AG20443 (cell line): ENCODE measurements at regions not wholly inside any gene's neighbourhood (a gene's known extent, or its start where the extent isn't known, plus 50 kb on each side); places are given as distances from the start of the nearest gene placed in this dataset.

Experiments
- DNase-seq: peaks from one replicate; pipeline ENCODE4 v3.0.0; 2012; ENCODE audit warnings: low spot score, mixed read lengths

DNA sequence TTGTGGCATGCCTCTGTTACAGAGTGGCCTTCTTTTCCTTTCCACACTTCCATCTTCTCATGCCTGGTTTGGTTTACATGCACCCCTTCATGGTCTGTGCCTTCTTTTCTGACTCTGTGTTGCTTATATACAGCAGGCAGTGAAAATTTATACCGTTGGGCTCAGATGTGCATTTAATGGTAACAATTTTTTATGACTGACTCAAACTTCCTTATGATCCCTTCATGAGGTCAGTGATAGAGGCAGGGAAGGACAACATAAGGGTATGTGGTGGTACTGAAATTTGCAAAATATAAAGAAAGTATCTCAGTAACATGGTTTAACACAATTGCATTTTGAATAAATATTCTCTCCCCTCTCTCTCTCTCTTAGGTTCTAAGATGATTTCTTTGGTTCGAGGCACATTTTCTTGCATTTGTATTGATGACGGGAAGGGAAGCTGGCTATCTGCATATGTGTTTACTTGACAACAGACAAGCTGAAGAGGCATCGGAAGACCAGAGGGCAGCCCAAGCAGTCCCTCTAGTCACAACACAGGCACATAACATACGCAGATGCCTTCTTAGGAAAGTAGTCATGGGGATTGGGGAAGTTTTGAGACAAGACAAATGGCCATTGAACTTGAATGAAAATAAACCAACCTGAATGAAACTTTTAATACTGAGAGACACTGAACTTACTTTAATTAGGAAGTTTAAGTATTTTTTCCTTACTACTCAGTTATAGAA is 163.3 kb upstream of the LEF1 start:
- no peak for DNase-seq

DNA sequence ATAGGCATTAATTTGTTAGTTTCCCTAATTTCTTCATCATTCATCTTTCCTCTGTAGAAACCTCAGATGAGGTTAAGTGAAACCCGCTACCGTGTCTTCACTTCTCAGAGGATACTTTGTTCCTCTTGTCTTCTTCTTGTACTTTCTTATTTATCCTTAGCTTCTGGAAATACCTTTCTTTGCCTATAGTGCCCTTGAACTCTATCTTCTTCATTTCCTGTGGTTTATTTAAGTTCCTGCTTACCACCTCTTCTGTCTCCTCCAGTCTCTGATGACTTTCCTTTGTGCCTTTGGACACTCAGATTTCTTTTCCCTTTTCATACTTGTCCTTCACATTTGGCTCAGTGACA is 159.6 kb upstream of the LEF1 start:
- no peak for DNase-seq

DNA sequence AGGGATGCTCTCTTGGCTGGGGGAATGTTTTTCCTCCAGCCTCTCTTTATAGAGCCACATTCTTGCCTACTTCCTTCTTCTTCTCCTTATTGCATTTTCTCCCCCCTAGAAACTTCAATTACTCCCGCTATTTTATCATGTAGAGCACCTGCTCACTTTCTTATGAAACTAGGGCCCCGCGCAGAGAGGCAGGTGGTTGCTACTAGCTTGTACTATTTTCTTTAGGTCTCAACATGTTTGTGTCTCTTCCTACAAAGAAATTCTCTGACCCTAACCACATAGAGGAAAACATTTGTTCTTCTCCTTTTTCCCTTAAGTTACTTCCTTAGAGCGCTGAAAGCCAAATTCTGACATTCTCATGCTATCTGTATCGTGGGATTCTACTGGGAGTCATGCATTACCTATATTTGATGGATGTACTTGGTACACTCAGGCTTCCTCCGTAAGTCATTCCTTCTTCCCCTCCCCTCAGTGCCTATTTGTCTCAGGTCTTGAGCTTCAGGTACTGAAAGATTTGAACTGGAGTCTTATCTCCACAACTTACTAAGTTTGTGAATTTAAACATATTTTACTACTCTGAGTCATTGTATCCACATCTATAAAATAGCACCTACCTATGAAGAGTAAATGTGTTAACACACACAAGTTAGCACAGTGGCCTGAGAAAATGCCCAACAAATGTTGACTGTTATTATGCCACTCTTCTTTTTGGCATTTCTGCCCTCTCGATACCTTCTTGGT is 159.1 kb upstream of the LEF1 start:
- DNase-seq: no peak

DNA sequence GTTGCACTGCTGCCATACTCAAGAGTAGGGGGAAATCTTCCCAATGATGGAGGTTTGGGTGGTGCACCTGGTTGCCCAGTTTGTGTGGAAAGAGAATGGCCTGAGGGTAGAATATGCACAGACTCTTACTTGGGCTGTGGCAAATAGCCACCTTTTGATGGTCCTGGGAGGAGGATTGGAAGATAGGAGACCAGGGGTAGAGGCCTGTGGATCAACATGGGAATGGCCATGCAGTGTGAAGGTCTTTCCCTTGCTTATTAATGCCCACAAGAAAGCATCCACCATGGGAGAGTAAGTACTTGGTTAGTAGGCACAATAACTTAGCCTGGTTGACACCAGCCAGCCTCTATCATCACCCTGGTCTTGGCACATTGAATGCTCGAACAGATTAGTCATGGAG is 156.8 kb upstream of the LEF1 start:
- DNase-seq: no peak

DNA sequence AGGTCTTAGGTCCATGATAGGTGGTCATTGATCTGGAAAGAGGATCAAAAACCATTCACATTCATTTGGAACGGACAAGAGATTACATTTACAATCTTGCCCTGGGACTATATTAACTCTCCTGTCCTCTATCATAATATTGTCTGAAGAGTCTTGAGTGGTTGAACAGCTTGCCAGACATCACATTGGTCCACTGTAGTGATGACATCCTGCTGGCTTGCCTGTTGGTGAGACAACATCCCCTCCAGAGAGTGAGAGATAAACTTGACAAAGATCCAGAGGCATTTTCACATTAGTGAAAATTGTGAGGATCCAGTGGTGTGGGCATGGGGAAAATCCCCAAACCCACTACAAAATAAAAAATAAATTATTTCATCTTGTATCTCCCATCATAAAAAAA is 155.7 kb upstream of the LEF1 start:
- DNase-seq: no peak

DNA sequence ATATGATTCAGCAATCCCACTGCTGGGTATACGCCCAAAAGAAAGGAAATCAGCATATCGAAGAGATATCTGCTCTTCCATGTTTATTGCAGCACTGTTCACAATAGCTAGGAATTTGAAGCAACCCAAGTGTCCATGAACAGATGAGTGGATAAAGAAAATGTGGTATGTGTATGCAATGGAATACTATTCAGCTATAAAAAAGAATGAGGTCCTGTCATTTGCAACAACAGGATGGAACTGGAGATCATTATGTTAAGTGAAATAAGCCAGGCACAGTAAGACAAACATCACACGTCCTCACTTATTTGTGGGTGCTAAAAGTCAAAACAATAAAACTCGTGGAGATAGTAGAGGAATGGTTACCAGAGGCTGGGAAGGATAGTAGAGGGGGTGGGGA is 153.8 kb upstream of the LEF1 start:
- DNase-seq: no peak

DNA sequence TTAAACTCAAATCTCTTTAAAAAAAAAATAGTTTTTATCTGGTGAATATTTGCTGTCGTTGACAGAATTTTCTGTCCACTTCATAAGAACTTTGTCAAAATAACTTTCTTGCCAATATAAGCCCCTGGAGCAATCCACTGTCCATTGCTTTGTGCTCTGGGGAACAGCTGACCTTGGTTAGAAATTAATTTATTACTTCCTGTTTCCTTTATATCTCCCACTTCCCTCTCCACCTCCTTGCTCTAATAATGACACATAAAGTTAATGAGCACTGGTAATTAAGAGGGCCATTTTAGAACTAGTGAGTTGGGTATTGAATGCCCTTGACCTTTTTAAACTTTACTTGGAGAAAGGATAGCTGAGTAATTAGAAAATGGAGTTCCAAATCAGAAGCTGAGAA is 151.3 kb upstream of the LEF1 start:
- DNase-seq: no peak

DNA sequence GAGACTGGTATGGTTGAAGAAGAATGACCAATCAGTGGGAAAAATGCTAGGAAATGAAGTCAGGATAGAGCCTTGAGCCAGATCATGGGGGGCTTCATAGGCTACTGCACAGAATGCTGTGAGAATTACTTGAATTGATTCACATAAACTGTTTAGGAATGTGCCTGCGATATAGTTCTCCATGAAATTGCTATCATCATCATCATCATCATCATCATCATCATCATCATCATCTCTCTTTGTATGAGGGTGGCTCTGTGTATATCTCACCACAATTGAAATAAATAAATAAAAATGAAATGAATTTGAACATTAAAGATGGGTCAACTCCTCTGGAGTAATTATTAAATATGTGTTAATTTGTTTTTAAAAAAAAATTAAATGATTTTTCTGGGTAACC is 148.6 kb upstream of the LEF1 start:
- no peak for DNase-seq

DNA sequence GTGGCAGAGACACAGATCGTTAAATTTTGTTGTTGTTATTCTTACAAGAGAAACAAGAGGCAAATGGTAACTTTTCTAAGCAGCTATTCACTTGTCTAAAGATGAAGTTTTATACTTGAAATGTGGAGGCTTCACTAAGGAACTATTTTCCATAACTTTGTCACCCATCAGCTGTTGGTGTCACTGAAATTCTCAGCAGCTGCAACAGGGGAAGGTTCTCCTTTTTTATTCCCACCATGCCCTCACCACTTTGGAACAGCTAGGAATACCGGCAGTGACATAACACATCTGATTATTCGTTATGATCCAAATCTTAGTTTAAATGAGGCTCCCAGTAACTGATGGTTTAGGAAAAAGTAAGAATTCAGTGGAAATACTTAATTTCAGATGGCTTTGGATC is 147.0 kb upstream of the LEF1 start:
- DNase-seq: no peak

DNA sequence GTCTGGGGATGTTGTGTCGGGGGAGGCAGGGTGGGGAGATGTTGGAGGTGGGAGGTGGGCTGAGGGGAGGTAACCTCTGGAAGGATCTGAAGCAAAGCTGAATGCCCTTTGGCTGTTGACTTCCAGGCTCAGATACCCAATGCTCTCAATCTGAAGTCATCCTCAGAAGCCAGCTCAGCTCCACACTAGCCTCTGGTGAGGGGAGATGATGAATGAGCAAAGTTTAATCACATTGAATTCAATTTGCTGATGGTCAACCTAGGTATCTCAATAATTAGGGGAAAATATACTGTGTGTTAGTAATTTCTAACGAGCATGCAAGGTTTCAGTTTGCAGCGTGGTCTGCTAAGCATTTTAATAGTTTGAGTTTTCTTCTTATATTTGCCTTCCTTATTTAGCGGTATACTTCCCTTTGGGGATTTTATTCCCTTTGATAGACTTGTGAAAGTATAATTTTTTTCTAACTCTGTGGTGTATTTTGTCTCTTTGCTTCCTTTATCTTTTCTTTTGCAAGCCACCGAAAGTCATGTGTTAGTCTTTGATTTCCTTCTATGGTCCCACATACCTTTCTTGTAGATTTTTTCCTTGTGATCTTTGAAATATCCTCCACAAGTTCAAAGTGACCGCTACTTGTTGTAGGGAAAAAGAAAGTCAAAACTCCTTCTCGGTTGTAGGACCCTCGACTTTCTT is 146.3 kb upstream of the LEF1 start:
- no peak for DNase-seq

DNA sequence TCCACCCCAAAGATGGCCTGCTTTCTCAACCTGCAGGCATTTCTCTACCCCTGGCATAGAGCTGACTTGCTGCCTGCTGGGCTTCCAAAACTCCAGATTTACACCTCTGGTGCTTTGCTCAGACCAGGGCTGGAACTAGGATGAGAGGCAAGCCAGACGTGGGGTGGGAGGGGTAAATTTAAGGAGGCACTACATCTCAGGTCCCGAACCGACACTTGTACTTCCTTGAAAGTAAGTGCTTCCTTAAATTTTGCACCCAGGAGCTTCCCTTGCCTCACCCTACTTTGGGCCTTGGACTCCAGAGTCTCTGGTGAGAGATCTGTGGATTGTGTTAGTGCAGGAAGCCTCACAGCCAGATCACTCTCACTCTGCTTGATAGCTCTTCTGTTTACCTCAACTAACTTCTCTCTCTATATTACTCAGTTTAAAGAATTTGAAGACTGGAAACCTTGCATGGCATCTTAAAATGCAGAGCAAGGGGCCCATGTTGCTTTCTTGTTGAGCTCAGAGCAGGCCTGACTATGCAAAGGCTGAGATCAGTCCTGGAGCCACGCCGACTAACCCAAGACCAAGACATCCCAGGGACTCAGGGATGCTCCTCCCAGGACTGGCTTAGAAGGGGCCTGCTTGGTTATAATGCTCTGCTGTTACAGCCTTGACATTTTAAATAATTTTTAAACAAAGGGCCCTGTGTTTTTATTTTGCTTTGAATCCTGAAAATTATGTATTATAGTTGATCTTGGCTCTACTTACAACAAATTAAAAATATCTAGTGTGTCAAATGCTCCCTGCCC is 145.0 kb upstream of the LEF1 start:
- no peak for DNase-seq

DNA sequence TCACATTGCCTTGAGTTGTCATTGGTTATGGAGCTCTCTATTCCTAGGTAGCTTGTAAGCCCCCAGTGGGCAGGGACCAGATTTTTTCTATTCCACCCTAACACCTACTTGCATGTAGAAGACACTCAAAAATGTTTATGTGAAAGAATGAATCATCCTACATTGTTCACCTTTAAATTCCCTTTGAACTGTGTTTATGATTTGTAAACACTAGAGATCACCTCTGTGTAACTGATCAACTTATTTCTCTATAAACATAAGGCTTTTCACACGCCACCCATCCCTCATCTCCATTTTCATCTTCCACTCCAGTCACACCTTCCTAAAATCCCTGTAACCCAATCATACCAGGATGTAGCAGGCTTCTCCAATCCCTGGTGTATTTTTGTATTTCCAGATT is 142.6 kb upstream of the LEF1 start:
- DNase-seq: no peak

DNA sequence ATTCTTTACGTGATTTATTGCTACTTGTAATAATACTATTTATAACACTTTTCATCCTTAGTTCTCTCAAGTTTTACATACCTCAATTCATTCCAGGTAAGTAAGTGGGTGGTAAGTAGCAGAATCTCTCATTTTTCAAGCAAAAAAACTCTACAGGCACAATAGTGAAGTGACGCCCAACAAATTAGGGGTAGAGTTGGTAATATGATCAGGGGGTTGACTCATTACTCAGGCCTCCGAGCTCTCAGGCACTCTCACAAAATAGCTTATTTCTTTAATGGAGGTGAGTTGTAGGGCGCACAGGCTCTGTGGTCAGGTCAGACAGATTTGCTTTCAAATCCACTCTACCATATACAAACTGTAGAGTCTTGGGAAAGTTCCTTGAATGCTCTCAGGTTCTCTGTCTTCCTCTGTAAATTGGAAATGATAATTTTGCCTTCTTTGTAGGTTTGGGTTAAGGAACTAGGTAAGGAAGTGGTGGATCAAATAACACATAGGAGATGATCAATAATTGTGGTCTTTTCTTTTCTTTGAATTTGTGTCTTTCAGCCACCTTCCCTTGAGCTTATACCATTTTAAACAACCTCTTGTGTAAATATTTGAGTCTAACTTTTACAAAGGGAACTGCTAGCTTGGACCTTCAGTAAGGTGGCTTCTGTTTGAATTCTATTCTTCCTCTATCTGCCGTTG is 134.9 kb upstream of the LEF1 start:
- DNase-seq: no peak

DNA sequence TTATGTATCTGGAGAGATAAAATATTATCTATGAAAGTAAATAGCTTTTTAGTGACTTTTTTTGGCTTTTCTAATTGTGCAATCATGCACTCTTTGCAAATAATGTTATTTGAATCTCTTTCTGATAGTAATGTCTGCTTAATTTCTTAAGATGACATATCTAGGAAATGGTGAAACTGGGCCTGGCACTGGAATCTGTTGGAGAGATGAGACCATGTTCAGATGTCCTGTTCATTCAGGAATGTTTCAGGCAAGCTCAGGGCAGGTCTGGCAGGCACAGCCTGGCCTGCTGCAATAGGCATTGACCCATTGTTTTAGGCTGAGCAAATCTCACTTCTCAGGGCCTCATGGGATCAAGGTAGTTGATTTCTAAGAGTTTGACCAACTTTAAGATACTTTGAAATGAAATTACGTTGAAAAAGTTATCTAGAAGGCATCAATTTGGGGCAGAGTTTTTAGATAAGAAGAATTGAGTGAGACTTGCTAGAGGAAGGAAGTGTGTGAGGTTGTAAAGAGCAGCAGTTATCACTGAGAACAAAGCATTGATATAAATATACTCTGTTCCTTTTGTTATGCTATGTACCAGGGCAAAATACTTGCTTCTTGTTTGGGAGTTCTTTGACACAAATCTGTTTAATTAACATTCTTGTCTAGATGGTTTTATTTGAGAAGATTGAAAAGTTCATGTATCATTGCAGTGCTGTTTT is 133.0 kb upstream of the LEF1 start:
- DNase-seq: no peak

DNA sequence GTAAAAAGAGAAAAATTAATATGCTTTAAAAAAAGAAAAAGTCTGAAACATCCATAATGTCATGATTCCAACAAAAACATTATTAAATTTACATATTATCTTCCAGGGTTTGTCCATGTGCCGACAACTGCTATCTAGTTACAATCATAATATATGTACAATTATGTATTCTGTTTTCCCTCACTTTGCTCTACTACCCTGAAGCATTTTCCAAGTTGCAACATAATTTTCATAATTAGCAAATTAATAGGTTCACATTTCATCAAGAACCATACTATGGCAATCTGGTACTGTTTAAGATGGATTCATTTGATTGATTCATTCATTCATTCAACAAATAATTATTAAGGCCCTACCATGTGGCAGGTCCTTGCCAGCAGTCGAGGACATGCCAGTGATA is 128.9 kb upstream of the LEF1 start:
- DNase-seq: no peak

DNA sequence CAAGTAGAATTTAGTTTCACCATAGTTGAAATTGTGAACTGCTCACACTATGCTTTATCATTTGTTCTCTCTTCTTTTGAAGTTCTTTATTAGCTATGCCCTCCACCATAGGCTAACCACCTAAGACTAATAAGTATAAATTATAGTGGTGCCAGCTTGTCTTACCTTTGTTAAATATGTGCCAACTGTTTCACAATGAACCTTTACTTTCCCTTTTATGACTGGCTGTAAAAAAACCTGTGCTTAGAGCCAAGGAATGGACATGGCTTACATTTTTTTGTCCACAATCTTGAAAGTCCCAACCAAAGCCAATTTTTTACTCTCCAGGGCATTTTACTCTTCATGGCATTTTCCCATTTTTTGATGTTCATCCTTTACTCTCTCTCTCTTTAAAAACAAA is 123.5 kb upstream of the LEF1 start:
- DNase-seq: no peak

DNA sequence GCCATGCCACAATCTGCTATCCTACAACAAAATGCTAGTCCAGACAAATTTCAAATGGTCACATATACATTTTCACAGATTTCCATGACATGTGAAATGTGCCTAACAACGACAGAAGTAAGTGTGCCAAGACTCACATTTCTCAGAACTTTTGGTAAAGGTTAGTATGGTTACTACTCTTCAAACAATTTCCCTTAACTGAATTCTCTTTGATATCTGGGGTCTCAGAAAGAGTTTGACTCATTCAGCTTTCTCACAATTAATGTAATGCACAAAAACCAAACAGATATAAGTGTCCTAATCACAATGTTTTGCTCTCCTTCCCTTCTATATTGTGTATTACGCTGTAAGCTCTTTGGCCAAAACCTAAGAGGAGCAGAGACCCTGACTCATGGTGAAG is 122.4 kb upstream of the LEF1 start:
- DNase-seq: no peak

DNA sequence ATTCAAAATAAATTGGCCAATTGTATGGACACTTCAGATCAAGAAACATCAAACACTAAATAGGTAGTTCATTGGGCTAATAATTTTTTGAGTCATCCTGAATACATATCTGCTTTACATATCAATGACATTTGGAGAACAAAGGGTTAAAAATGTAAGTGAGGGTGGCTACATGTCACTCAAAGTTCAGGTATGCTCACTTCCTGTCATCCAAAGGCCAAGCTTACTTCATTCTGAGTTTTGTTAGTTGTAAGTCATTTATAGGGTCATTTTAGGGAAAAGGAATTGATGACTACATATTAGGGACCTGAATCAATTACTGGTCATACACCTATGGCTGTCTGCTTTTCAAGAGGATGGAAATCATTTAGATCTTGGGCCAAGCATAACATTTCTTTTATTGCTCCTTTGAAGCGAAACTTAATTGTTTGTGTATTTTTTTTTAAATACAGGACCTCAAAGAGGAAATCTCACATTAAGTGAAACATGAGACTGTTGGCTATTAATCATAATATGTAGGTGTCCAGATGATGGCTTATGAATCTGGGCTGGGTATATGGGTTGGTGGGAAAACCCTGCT is 119.2 kb upstream of the LEF1 start:
- DNase-seq: no peak

DNA sequence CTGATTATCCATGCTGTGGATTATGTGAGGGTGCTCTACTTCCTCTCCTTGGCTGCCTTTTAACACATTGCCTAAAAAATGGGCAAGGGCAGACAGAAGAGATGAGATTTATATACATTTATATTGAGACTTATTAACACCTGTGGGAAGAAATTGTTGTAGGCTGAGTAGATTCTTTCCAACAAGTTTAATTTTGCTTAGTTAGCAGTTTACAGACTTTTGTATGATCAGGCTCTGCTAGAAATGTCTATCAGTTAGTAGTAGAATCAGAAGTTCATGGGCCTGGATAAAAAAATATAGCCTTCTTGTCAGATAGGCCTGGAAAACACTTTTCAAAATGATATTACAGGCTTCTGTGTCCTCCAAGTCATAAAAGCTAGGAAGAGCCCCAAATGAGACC is 111.3 kb upstream of the LEF1 start:
- no peak for DNase-seq

DNA sequence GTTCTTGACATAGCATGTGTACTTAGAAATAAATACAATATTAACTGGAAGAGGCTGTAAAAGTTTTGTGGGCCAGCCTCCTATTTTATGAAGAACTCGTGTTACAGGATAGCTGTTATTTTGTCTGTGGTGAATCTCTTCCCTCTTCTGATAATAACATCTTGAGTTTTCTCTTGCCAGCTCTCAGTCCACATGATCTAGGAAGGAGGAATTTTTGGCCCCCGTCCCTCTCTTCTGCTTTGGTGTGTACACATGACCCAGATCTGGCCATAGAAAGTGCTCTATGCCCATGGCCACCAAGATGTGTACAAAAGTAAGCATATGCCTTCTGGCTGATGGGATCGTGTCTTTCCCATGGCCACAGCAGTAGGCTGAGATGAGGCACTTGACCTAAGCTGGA is 108.0 kb upstream of the LEF1 start:
- no peak for DNase-seq

DNA sequence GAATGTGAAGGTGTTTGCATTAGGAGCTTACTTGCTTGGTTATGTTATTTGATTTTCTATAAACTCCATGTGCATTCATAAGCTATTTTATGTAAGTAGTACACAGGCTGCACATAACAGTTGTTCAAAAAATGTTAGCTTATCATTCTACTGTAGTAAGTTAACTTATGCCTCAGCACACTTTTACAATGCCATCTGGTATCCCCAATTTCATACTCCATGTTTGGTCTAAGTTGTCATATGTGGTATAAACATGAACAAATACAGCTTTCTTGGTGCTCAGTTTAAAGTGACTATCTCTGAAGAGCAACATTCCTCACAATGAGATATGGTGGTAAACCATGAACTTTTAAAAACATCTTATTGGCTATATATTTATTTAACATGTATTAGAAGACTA is 104.3 kb upstream of the LEF1 start:
- no peak for DNase-seq
